CD14-positive monocyte (primary cell): ENCODE measurements at regions not wholly inside any gene's neighbourhood (a gene's known extent, or its start where the extent isn't known, plus 50 kb on each side); places are given as distances from the start of the nearest gene placed in this dataset.

Source experiments
- DNase-seq, 3 donors: peaks; one replicate each; pipeline ENCODE4 v3.0.0-alpha.2; 2011 to 2022
- H2AFZ ChIP-seq: 2 replicates; pipeline ENCODE4 v1.6.0; 2012; ENCODE audit warnings: mild to moderate bottlenecking, low read depth, low read length, inconsistent platforms; ENCODE audit not compliant: insufficient read depth, poor library complexity, severe bottlenecking
- H3K27ac ChIP-seq, 2 donors: 1 replicate in 1 of 2; 2 replicates in 1 of 2; pipeline ENCODE4 v1.5.1; 2012 to 2013; ENCODE audit warnings: low read length in 2 of 2, control low read depth in 1 of 2, inconsistent platforms in 1 of 2, low read depth in 1 of 2, mild to moderate bottlenecking in 1 of 2
- H3K27me3 ChIP-seq, 2 donors: one replicate each; pipeline versions ENCODE4 v1.6.0 to v1.6.1; 2011 to 2013; ENCODE audit warnings: low read length in 2 of 2; ENCODE audit not compliant: control insufficient read depth in 2 of 2, insufficient read depth in 2 of 2
- H3K36me3 ChIP-seq, 2 donors: replicated peaks in 1 of 2; 1 replicate in 1 of 2; 2 replicates in 1 of 2; pipeline versions ENCODE4 v1.5.1 to v1.6.1; 2012 to 2013; ENCODE audit warnings: low read length in 2 of 2, control low read depth in 1 of 2, inconsistent platforms in 1 of 2, mild to moderate bottlenecking in 1 of 2; ENCODE audit not compliant: insufficient read depth in 2 of 2, control insufficient read depth in 1 of 2
- H3K4me1 ChIP-seq, 2 donors: 1 replicate in 1 of 2; 2 replicates in 1 of 2; pipeline versions ENCODE4 v1.5.1 to v1.6.1; 2012 to 2013; ENCODE audit warnings: low read length in 2 of 2, control low read depth in 1 of 2, inconsistent platforms in 1 of 2, mild to moderate bottlenecking in 1 of 2, moderate library complexity in 1 of 2; ENCODE audit not compliant: insufficient read depth in 2 of 2, control insufficient read depth in 1 of 2
- H3K4me2 ChIP-seq: replicated peaks from 2 replicates; pipeline ENCODE3; 2012; ENCODE audit warnings: low read length, moderate library complexity, mild to moderate bottlenecking; ENCODE audit not compliant: poor library complexity, severe bottlenecking; ENCODE audit errors: extremely low read depth
- H3K4me3 ChIP-seq, 3 experiments: fragments of 200-600 bp in 1 of 3; sonication (generic) in 1 of 3; replicated peaks in 1 of 3; 1 replicate in 2 of 3; 2 replicates in 1 of 3; pipeline ENCODE4 v1.5.1; 2011 to 2013; ENCODE audit warnings: low read length in 3 of 3, mild to moderate bottlenecking in 3 of 3, control low read depth in 2 of 3, low read depth in 2 of 3, inconsistent platforms in 1 of 3, moderate library complexity in 1 of 3
- H3K79me2 ChIP-seq: 2 replicates; pipeline ENCODE4 v1.6.0; 2012; ENCODE audit warnings: mild to moderate bottlenecking, control low read depth, inconsistent platforms, low read length, moderate library complexity; ENCODE audit not compliant: insufficient read depth
- H3K9ac ChIP-seq: 2 replicates; pipeline ENCODE4 v1.6.0; 2017; ENCODE audit warnings: low read length, mild to moderate bottlenecking; ENCODE audit not compliant: insufficient read depth, poor library complexity, severe bottlenecking
- H3K9me3 ChIP-seq, 2 donors: replicated peaks in 1 of 2; 1 replicate in 1 of 2; 2 replicates in 1 of 2; pipeline versions ENCODE4 v1.5.1 to v1.6.1; 2012 to 2013; ENCODE audit warnings: low read length in 2 of 2, control low read depth in 1 of 2; ENCODE audit not compliant: control insufficient read depth in 1 of 2, insufficient read depth in 1 of 2
- H4K20me1 ChIP-seq: 2 replicates; pipeline ENCODE4 v1.6.0; 2012; ENCODE audit warnings: mild to moderate bottlenecking, low read length, control low read depth, moderate library complexity; ENCODE audit not compliant: insufficient read depth
- H3K27ac Mint-ChIP-seq, 7 donors: one replicate each; pipeline ENCODE4 v1.8.0; 2020; ENCODE audit warnings: mild to moderate bottlenecking in 7 of 7, mixed read lengths in 7 of 7, moderate library complexity in 6 of 7, inconsistent platforms in 2 of 7
- H3K27me3 Mint-ChIP-seq, 3 donors: one replicate each; pipeline ENCODE4 v1.8.0; 2021 to 2022; ENCODE audit warnings: low read depth in 3 of 3, mild to moderate bottlenecking in 3 of 3, mixed read lengths in 3 of 3, moderate library complexity in 3 of 3, inconsistent platforms in 1 of 3
- H3K36me3 Mint-ChIP-seq, 2 donors: one replicate each; pipeline ENCODE4 v1.8.0; 2020; ENCODE audit warnings: mixed read lengths in 2 of 2, inconsistent platforms in 1 of 2, mild to moderate bottlenecking in 1 of 2
- H3K4me1 Mint-ChIP-seq: one replicate; pipeline ENCODE4 v1.8.0; 2020; ENCODE audit warnings: mild to moderate bottlenecking, mixed read lengths
- H3K4me3 Mint-ChIP-seq, 2 donors: one replicate each; pipeline ENCODE4 v1.8.0; 2020; ENCODE audit warnings: mild to moderate bottlenecking in 2 of 2, mixed read lengths in 2 of 2, moderate library complexity in 1 of 2
- H3K9me3 Mint-ChIP-seq, 7 donors: one replicate each; pipeline ENCODE4 v1.8.0; 2020 to 2022; ENCODE audit warnings: mixed read lengths in 7 of 7, mild to moderate bottlenecking in 6 of 7, moderate library complexity in 6 of 7, inconsistent platforms in 2 of 7
- CTCF ChIP-seq: fragments of 200-600 bp; IDR thresholded peaks from one replicate; pipeline ENCODE4 v1.8.0; 2022; ENCODE audit warnings: antibody characterized with exemption, mild to moderate bottlenecking
- WGBS: methylation state at CpG from one replicate; pipeline ENCODE4 v1.1.5; 2013; ENCODE audit warnings: missing lambda C conversion rate; ENCODE audit not compliant: insufficient coverage; 5-methylcytosine and 5-hydroxymethylcytosine counted together
- intact Hi-C, 2 donors: fragments of 100-400 bp; cut with micrococcal nuclease; formaldehyde crosslinking; loops; one replicate each; pipeline versions ENCODE4 v1.15.0 to v1.15.1; 2023

- no peaks in the 10 kb centered on the region for H3K36me3 ChIP-seq
- Mint-ChIP-seq H3K9me3 (peaks cover 0 to 19% (median 10%) of the 10 kb centered on the region in 7 donors), H3K27me3 (peaks cover 0 to 2% (median 0%) of the 10 kb centered on the region in 3 donors), H3K27ac (no peak overlapping the region), H3K36me3 (no peaks in the 10 kb centered on the region), H3K4me3 (no peak overlapping the region), H3K4me1 (no peaks in the 10 kb centered on the region)
- H3K4me3 ChIP-seq = no peak overlapping the region
- no CpG with 5 or more reads among the region's 4 CpGs for WGBS
- H3K9me3 ChIP-seq = peaks cover 29 to 31% of the 10 kb centered on the region in 2 donors
- no peaks in the 10 kb centered on the region for H3K79me2 ChIP-seq
- no peaks in the 10 kb centered on the region for H4K20me1 ChIP-seq
- no peak overlapping the region for H2AFZ ChIP-seq
- DNase-seq = no peak
- H3K4me1 ChIP-seq = no peaks in the 10 kb centered on the region
- H3K4me2 ChIP-seq = no peak overlapping the region
- no peak overlapping the region for H3K27ac ChIP-seq
- no peaks in the 10 kb centered on the region for H3K27me3 ChIP-seq
- no peak for TF ChIP-seq CTCF
- intact Hi-C loops = no loop called here
- no peak overlapping the region for H3K9ac ChIP-seq
These were observed 865.5 kb downstream of the DSC3 start for GRCh38 chr18:30177056-30177455.

- Histone ChIP-seq H3K36me3 (no peaks in the 10 kb centered on the region), H3K27me3 (no peaks in the 10 kb centered on the region), H3K27ac (no peak overlapping the region), H3K4me1 (no peaks in the 10 kb centered on the region), H3K9ac (no peak overlapping the region), H3K79me2 (no peaks in the 10 kb centered on the region), H4K20me1 (no peaks in the 10 kb centered on the region), H3K4me3 (no peak overlapping the region), H2AFZ (no peak overlapping the region), H3K9me3 (peaks cover 29 to 31% of the 10 kb centered on the region in 2 donors), H3K4me2 (no peak overlapping the region)
- no peak for DNase-seq
- Mint-ChIP-seq H3K27ac (no peak overlapping the region), H3K9me3 (peaks cover 0 to 19% (median 10%) of the 10 kb centered on the region in 7 donors), H3K27me3 (peaks cover 0 to 2% (median 0%) of the 10 kb centered on the region in 3 donors), H3K4me1 (no peaks in the 10 kb centered on the region), H3K36me3 (no peaks in the 10 kb centered on the region), H3K4me3 (no peak overlapping the region)
- TF ChIP-seq CTCF = no peak
- 100% methylated on average over 5 of the region's 19 CpGs for WGBS
- intact Hi-C loops = no loop called here
These were observed 866.8 kb downstream of the DSC3 start for GRCh38 chr18:30175621-30176225.
